A172 (cell line): ENCODE measurements at regions not wholly inside any gene's neighbourhood (a gene's known extent, or its start where the extent isn't known, plus 50 kb on each side); places are given as distances from the start of the nearest gene placed in this dataset.

Source experiments
- DNase-seq: peaks from one replicate; pipeline ENCODE4 v3.0.0-alpha.2; 2015; ENCODE audit warnings: low spot score

DNA sequence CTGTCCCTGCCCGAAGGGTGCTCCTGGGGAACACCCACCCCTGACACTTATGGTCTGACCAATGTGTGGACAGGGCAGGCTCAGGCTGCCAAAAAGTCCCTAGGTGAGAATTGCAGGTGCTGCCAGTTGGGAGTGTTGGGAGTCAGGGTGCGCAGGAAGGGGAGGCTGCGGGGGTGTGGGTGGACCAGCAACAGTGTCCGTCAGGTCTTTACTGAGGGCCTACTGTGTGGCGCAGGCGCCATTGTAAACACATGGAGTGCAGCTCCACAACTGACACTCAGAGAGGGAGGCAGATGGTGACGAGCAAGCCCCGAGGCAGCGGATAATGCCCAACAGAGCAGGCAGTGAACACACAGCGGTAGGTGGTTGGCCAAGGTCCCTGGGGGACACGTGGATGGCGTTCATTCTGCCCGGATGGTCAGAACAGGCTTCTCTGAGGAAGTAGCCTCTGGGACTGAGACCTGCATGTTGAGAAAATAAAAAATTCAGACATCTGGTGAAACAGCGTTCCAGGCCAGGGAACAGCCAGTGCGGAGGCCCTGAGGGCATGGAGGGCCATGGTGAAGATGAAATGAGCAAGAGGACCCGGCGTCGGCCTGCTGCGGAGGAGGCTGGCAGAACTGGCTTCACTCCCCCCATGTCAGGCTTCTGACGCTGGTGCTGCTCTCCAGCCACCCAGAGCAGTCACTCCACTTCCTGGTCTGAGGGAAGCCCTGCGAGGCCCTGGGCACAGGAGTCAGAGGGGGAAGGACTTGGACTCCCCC, 136.2 kb upstream of the ZBTB40 start:
- DNase-seq: no peak

DNA sequence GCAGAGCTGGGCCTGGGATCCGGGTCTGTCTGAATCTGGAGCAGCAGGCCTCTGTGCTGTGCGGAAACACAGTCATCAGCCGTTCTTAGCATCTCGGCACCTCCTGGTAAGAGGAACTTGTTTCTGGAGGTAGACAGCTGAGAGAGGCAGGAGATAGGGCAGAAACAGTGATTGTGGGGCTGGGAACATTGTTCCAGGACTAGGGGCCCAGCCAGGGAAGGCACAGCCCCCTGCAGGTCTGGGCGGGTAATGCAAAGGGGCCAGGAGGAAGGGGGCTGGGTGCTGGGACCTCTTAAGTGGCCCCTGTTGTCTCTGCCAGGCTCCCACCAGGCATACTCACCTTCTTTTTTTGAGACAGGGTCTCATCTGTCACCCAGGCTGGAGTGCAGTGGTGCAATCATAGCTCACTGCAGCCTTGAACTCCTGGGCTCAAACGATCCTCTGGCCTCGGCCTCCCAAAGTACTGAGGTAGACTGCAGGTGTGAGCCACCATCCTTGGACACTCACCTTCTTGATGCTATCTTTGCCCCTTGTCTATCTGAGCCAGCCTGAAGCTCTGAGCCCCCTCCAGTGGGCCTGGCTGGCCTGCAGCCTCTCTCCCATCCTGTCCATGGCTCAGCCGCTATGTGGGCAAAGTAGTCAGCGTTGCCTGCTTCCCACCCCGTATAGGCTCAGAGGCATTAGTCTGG, 134.3 kb upstream of the ZBTB40 start:
- no peak for DNase-seq

DNA sequence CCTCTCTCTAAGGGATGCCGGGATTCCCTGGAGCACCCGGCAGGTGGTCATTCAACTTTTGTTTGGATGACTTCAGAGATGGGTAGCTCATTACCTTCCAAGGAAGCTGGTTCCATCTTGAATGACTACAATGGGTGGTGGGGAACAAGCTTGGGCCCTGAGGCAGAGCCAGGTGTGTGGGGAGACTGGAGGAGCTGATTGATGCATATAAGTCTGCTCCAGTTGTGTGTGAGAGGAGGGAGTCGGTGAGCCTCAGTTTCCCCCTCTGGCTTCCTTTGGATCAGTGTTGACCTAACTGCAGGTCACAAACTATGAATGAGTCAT, 133.8 kb upstream of the ZBTB40 start:
- no peak for DNase-seq

DNA sequence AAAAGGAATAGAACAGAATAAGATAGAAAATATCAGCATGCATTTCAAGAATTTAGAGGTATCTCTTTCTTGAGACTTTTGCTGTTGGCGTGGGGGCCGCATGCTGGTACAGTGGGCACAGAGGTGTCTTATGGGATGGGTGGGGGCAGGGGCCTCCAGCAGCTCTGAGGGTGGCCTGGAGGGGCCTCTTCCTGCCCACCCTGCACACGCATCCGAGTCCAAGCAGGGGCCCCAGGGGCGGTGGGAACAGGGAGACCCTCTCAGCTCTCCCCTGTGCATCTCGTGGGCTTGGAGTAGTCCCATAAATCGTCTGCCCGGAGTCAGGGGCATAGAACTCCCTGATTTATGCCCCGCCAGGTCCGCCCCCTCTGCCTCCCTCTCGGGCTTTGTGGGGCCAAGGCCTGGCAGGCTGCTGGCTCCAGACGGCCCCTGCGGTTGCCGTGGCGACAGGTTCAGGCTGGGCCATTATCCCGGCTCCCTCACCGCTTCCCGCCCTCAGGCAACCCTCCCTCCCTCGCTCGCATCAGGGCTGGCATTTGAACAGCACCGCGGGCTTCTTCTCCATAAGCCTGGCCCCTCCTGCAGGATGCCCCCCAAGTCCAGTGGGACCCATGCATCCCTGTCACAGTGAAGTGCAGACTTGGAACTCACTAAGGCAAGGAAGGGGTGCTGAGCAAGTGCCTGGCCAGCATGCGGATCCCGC, 133.2 kb upstream of the ZBTB40 start:
- no peak for DNase-seq

DNA sequence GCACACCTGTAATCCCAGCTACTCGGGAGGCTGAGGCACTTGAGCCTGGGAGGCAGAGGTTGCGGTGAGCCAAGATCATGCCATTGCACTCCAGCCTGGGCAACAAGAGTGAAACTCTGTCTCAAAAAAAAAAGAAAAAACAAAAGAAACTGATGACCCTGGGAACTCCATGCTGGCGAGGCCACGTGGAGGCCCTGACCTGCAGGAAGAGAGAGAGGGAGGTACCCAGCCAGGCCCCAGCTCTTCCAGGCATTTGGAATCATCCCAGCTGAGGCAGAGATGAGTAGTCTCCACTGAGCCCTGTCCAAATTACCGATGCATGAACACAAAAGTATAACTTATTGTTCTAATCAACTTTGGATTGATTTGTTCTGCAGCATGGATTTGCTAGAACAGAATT, 132.0 kb upstream of the ZBTB40 start:
- no peak for DNase-seq

DNA sequence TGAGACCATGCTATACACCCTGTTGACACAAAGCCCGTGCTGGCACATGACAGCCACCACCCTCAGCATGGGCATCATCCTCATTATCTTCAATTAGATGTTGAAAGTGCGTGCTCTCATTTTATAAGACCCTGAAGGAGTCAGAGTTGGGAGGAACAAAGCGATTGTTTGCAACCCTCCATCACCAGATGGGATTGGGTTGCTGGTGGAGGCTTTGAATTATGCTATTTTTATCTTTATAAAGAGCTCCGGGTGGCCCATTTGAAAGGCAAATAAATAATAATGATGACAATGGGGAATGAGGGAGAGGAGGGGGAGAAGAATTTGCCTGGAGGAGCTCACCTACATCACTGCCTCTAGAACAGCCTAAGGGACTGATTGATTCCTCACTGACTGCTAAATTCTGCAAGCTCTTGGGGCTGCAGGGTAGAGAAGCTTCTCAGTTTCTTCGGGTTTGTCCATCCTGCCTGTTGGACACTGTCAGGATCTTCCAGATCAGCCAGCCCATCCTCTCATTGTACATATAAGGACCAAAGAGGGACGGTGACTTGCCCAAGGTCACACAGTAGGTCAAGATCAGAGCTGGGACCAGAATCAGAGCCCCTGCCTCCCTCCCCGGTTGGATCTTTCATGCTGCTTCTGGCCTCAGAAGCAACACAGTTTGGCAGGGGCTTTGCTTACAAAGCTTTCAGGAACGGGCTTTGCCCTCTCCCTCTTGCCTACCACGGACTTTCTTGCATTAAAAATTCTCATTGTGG, 130.9 kb upstream of the ZBTB40 start:
- no peak for DNase-seq

DNA sequence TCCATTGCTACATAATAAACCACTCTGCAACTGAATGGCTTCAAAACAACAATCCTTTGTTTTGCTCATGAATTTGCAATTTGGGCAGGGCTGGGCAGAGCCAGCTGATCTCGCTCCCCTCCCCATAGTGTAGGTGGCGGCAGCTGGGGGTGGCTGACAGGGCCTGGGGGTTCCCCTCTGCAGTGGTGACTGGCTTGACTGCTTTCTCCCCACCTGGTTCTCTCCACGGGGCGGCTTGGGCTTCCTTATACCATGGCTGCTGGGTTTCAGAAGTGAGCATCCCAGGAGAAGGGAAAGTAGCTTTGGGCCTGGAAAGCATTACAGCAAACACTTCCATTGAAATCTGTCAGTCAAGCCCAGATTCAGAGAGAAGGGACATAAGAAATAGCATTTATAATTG, 129.7 kb upstream of the ZBTB40 start:
- DNase-seq: no peak

DNA sequence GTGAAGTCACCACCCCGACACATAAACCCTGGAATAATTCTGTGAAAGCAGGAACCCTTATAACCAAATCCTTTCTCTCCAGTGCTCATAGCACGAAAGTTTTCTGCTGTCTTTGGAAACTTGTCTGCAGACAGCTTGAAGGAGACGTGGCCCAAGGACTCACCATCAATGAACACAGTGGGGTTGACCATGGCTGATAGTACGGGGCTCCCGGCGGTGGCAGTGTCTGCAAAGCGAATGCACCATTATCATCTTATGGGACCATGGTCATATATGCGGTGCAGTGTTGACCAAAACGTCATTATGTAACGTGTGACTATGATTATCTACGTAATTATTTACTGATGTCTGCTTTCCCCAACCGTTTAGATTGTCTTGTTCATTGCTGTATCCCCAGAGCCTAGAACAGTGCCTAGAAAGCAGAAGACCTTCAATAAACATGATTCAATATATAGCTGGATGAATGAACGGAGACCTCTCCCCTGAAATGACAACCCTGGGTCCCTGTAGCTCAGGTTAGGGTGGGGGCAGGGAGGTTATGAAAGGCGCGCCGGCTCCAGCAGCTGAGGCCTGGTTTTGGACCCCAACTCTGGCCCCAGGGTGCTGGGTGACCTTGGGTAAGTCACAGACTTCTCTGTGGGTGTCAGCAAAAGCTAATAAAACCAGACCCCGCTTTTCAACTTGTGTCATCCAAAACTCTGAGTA, 128.4 kb upstream of the ZBTB40 start:
- DNase-seq: no peak

DNA sequence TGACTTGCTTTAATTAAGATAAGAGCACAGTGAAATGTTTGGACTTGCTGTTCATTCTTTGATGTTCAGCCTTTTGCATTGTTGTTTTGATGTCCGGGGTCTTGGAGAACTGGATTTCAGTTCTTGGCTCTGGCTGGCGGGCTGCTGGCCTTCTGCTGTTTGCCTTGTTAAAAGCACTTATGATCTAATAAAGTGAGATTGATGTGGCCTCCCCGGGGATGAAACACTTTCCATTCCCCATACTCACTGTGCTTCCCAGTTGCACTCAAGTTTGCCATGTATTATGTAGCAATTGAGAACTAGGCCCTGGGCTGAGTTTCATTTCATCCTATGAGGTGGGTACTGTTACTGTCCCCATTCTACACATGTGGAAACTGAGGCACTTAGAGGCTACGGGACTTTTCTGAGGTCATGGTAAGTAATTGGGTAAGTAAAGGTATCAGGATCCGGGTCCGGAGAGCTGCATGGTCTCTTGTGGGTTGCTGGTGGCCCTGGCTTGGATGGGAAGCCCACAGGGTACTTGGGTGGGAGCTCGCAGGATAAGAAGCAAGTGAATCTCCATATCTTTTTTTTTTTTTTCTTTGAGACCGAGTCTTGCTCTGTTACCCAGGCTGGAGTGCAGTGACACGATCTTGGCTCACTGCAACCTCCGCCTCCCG, 127.7 kb upstream of the ZBTB40 start:
- no peak for DNase-seq

DNA sequence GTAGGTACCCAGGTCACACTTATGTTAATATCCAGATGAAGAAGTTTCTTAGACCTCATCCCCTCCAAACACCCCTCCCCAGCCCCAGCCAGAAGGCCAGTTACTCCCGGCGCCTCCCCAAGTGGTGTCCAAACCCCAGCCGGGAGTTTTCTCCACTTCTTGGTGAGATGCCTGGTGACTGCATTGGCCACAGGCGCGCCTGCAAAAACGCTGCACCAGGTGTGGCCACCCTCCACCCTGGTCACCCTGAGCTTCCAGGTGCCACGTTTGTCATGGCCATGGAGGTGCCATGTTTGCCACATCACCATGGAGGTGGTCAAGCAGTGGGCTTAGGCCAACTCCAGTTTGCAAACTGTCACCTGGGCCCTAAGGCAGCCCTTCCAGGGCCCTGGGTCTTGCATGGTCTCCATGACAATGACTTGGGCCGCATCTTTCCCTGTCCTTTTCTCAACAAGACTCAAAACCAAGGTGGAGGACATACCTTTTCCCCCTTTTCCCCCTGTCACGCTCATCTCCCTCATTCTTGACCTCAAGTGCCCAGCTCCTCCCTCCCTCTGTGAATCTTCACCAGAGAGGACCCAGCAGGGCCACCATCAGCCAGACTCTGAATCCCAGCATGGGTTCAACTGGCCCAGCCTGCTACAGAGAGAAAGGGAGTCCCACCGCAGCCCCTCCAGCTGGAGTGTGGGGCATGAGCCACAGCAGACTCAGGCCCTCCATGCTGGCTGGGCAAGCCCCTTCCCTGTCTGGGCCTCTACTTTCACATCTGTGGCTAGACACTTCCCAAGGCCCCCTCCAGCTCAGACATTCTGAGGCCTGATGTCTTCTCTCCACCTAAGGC, 125.9 kb upstream of the ZBTB40 start:
- no peak for DNase-seq

DNA sequence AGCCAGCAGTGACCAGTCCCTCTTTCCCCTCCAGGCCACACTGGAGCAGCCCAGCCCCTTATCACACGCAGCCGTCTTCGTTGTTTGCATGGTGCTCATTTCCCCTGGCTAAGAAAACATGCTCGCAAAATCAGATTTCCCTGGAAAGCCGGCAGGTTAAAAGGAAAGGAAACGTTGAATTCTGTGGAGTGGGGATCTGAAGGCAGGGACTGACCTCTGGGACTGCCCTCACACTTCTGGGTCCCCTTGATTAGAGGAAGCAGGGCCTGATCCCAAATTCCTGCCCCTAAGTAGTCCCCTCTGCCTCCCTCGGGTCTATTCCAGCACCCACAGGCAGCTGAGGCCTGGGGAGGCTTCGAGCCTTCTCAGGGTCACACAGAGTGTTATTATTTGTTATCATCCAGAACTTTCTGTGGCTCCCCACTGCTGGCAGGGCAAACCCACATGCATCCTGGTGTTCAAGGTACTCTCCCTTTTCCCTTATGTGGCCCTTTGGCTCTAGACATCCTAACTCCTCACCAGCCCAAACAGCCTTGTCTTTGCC, 125.2 kb upstream of the ZBTB40 start:
- DNase-seq: no peak

DNA sequence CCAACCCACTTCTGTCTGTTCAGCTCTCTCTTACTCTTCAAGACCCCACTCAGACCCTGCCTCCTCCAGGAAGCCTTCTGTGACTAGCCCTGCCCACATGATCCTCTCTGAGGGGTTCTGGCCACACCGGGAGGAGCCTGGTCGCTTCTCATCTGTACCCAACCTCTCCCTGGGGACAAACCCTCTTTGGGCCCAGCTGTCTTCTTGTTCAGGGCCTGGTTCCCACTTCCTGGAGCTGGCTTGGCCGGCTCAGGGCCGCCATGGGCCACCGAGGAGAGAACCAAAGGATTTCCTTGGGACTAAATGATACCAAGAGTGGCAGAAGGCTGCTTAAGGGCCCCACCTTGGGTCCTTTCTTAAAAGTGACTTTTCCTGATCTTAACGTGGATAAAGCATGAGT, 124.7 kb upstream of the ZBTB40 start:
- no peak for DNase-seq

DNA sequence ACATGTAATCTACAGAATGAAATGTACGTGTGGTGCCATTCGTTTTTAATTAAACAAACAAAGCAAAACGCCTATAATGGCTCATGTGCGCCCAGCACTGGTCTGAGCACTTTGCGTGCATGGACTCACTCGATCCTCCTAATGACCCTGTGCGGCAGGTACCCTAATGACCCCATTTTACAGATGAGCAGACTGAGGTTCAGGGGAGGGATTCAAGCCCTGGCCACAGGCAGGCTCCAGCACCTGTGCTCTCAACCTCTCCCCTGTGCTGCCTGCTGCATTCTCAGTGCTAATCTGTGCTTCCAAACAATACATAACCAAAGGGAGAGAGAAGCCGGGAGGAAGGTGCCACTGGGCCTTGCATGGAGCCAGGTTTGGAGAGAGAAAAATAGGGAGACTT, 124.2 kb upstream of the ZBTB40 start:
- no peak for DNase-seq

DNA sequence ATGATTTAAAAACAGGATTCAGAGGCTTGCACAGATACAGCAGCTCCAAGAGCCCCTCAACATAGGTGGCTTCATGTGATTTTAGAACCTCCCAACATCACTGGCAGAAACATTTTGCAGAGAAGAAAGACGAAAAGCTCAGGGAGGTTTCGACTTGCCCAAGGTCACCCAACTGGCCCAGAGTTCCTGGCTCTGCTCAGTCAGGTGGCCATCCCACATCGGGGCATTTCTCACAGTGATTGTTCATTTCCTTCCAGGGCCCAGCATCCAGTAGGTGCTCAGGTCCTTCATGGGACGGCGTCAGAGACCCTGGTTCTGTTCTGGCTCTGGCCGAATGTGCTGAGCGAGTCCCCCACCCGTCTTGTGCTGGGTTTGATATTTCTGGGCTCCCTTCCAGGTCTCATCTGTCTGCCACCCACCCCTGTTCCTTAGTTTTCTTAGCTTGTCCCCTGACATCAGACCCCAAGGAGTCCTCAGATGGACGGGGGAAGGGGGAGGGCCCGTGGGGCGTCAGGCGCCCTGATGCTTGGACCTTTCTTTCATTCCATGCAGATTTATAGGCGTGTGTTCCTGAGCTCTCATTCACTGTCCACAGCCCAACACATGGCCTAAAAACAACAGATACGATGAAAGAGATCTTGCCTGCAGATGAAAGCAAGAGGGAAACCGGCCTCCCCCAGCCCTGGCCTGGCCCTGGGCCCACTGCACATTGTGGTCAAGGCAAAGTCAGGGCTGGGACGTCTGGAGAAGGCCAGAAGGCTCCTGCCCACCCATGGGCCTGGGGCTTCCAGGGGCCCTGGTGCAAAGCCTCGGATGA, 123.1 kb upstream of the ZBTB40 start:
- no peak for DNase-seq

DNA sequence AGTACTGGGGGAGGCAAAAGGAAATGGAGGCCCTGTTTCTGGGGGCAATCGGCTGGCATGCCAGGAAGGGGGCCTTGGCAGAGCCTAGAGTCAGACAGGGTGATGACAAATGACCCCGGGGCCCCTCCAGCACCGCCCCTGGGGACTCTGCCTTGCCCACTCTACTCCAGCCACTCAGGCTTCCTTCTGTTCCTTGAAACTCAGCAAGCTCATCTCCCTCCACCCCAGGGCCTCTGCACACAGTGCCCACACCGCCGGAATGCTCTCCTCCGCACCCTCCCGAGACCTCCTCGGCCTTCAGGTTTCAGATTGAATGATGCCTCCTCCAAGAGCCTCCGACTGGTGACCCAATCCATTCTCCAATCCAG, 122.5 kb upstream of the ZBTB40 start:
- DNase-seq: no peak

DNA sequence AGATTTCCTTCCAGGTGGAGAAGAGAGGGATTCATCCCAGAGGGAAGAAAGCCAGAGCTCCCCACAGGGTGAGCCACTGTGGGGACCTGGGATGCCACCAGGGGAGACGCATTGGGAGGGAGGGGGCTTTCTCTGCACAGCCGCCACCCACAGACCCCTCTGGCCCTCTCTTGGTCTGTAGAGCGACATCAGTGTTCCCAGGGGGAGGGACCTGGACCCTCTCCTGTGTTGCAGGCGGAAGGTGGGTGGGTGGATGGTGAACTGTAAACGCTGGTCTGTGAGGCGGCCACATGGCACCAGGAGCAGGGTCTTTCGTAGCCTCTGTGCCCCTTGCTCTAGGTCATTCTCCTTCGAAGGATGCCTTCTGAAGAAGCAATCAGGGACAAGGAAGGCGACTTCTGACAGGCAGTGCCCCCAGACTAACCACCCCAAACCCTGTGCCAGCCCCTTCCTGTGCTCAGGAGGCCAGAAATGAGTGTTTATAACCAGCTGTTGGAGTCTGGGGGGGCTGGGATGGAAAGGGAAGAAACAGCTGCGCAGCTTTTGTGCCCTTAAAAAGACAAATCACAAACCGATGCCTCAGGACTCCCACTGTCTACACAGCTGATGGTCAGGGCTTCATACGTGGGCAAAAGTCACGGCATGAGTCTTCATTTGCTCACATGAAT, 121.4 kb upstream of the ZBTB40 start:
- DNase-seq: no peak

DNA sequence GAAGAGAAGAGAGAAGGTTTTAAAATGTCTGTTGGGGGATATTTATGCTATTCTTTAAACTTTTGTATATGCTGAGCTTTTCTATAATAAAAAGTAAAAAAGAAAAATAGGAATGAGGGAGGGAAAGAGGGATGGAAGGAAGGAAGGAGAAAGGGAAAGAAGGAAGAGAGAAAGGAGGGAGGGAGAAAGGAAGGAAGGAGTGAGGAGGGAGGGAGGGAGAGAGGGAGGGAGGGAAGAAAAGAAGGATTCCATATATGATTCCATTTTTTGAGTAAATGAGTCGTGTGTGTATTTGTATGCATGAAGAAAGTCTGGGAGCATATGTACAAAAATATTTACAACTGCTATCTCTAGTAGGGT, 120.9 kb upstream of the ZBTB40 start:
- DNase-seq: no peak

DNA sequence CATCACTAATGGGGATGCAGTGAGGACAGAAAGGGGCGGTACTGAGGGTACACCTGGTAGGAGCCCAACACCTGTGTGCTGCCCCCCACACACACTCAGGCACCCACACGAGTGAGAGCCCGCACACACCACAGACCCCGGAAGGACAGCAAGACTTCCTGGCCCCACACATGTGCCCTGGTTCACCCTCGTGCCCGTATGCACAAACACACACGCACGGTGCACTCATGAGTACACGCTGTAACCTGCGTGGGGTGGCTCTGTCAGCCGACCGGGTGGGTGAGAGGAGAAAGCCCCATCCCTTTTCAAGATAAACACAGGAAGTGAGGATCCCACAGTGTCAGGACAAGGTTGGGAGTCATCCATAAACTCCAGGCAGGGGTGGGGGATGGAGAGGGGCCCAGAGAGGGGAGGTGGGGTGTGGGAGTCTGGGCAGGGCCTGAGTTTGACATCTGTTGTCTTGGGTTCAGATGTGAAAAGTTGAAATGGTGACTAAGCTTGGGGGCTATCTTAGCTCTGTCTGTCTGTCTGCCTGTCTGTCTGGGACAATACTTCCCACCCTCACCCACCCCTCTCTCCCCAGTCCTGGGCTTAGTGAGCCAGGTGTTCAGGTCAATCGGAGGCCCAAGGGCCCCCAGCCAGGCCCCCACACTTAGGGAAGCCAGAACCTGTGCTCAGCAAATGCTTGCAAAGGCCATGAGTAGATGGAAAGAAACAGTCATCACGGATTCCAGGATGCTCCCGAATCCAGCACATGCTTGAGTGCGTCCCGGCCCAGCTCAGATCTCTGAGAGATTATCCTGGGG, 119.8 kb upstream of the ZBTB40 start:
- no peak for DNase-seq
